PC-3 (cell line): ENCODE measurements at regions not wholly inside any gene's neighbourhood (a gene's known extent, or its start where the extent isn't known, plus 50 kb on each side); places are given as distances from the start of the nearest gene placed in this dataset.

Experiments
- CTCF ChIP-seq: fragments of 300-600 bp; sonication (generic); conservative IDR thresholded peaks from 2 replicates; pipeline ENCODE4 v1.5.1; 2017; ENCODE audit warnings: antibody characterized with exemption, low read depth, mild to moderate bottlenecking, low read length
- EZH2 ChIP-seq: fragments of 300-600 bp; sonication (generic); IDR thresholded peaks from one replicate; pipeline ENCODE4 v1.6.1; 2017; ENCODE audit warnings: antibody characterized with exemption, mild to moderate bottlenecking, low read length; ENCODE audit not compliant: unreplicated experiment
- EZH2phosphoT487 ChIP-seq: fragments of 300-600 bp; sonication (generic); IDR thresholded peaks from 2 replicates; pipeline ENCODE4 v1.6.1; 2018; ENCODE audit warnings: mild to moderate bottlenecking, antibody characterized with exemption, low read length, borderline replicate concordance

- TF ChIP-seq CTCF (no peak), EZH2 (no peak), EZH2phosphoT487 (no peak)
Observed at GRCh38 chr2:7911196-7911595, 770.7 kb upstream of the ID2 start.
